ENCODE measurements at regions not wholly inside any gene's neighbourhood (a gene's known extent, or its start where the extent isn't known, plus 50 kb on each side); places are given as distances from the start of the nearest gene placed in this dataset.

GRCh38 chr4:13268165-13268564 is 216.0 kb downstream of the RAB28 start:
- H3K27ac ChIP-seq (ENCODE audit: low read depth), result no peak overlapping the region
- no peak overlapping the region for H2AFZ ChIP-seq
- H3K4me1 Mint-ChIP-seq, result peaks cover 23% of the 10 kb centered on the region
- peaks cover 17% of the 10 kb centered on the region for H3K4me1 ChIP-seq (ENCODE audit: insufficient read depth)
- DNase-seq (ENCODE audit: low spot score), result no peak
- H4K20me1 ChIP-seq (replicated peaks; ENCODE audit: insufficient read depth), result no peaks in the 10 kb centered on the region
- H3F3A ChIP-seq (replicated peaks; ENCODE audit: low read depth), result no peaks in the 10 kb centered on the region
- peaks cover 16% of the 10 kb centered on the region for H3K9me3 Mint-ChIP-seq
- ATAC-seq, result peak; percentile 67
- TF ChIP-seq STAT1 (IDR thresholded peaks at IDR 0.05; ENCODE audit: unreplicated experiment), result no peak
- no peak for TF ChIP-seq ZNF462 (CRISPR knock-in tag; IDR thresholded peaks at IDR 0.05)
- no peak for TF ChIP-seq POLR2AphosphoS5 (IDR thresholded peaks at IDR 0.05; ENCODE audit: low read depth)
- no peak for TF ChIP-seq EZH2 (IDR thresholded peaks at IDR 0.05; ENCODE audit: low read depth, unreplicated experiment)
- TF ChIP-seq CREB1 (CRISPR knock-in tag; IDR thresholded peaks at IDR 0.05; ENCODE audit: low read depth), result no peak
- no peak for TF ChIP-seq ETS1 (IDR thresholded peaks at IDR 0.05)
- no peak for TF ChIP-seq JUNB (IDR thresholded peaks at IDR 0.05; ENCODE audit: unreplicated experiment)
- TF ChIP-seq ZNF331 (CRISPR knock-in tag; IDR thresholded peaks at IDR 0.05; ENCODE audit: low read depth), result no peak
- no peak for TF ChIP-seq ZNF114 (CRISPR knock-in tag; IDR thresholded peaks at IDR 0.05)
- TF ChIP-seq NANOG (IDR thresholded peaks at IDR 0.05; ENCODE audit: borderline replicate concordance), result no peak
- no peak for TF ChIP-seq CTCF (conservative IDR thresholded peaks at IDR 0.05; ENCODE audit: low read depth in 2 of 2)
- no peak for TF ChIP-seq EZH2phosphoT487 (IDR thresholded peaks at IDR 0.05; ENCODE audit: unreplicated experiment)
- no peak for TF ChIP-seq REST (IDR thresholded peaks at IDR 0.05; ENCODE audit: unreplicated experiment)
- H3K4me3 ChIP-seq, result no peak overlapping the region
- H3K79me2 ChIP-seq (replicated peaks; ENCODE audit: insufficient read depth), result no peaks in the 10 kb centered on the region
- H3K9me2 ChIP-seq (ENCODE audit: insufficient read depth), result no peaks in the 10 kb centered on the region
- no peaks in the 10 kb centered on the region for H3K27me3 Mint-ChIP-seq (ENCODE audit: insufficient read depth, low read depth, poor library complexity)
- no peak overlapping the region; the same call in 1 of the 2 replicates for H3K4me2 ChIP-seq
- H3K27me3 ChIP-seq (ENCODE audit: insufficient read depth), result no peaks in the 10 kb centered on the region
- peaks cover 12% of the 10 kb centered on the region; the same call in 2 of the 3 replicates for H3K36me3 Mint-ChIP-seq (ENCODE audit: low read depth)
- H3K27ac Mint-ChIP-seq, result no peak overlapping the region
- H3K36me3 ChIP-seq (ENCODE audit: insufficient read depth), result no peaks in the 10 kb centered on the region
- no peak overlapping the region for H3K4me3 Mint-ChIP-seq
